ENCODE measurements at regions not wholly inside any gene's neighbourhood (a gene's known extent, or its start where the extent isn't known, plus 50 kb on each side); places are given as distances from the start of the nearest gene placed in this dataset.
"Not testable (repeated sequence)": the region's sequence is repeated elsewhere in the genome, so short reads cannot be mapped to it uniquely, and the experiment has no call there.

DNA sequence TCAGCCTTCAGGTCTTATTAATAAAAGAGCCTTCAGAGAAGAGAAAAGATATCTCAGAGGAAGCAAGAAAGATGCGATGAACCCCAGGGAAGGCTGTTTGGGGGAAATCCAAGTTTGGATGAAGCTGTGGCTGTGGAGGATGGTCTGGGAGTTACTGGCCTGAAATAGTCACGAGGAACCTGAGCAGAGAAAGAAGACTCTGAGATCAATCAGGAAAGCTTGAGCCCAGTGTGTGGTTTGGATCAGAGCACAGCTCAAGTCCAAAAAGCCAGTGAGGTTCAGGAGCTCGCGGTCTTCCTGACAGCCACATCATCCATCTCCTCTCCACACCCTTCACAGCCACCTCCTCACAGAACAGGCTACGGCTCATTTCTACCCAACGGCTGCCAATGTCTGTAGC lies 87.4 kb upstream of the SERPINE2 start:
- intact Hi-C loops (cut with DNase I), result no loop called here
- no peak for ATAC-seq
- TF ChIP-seq, protein P1, sequence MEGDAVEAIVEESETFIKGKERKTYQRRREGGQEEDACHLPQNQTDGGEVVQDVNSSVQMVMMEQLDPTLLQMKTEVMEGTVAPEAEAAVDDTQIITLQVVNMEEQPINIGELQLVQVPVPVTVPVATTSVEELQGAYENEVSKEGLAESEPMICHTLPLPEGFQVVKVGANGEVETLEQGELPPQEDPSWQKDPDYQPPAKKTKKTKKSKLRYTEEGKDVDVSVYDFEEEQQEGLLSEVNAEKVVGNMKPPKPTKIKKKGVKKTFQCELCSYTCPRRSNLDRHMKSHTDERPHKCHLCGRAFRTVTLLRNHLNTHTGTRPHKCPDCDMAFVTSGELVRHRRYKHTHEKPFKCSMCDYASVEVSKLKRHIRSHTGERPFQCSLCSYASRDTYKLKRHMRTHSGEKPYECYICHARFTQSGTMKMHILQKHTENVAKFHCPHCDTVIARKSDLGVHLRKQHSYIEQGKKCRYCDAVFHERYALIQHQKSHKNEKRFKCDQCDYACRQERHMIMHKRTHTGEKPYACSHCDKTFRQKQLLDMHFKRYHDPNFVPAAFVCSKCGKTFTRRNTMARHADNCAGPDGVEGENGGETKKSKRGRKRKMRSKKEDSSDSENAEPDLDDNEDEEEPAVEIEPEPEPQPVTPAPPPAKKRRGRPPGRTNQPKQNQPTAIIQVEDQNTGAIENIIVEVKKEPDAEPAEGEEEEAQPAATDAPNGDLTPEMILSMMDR (IDR thresholded peaks at IDR 0.05), result no peak
- Histone ChIP-seq H3K4me3 (no peak overlapping the region), H3K4me1 (no peaks in the 10 kb centered on the region), H3K27ac (no peak overlapping the region), H3K9me3 (no peaks in the 10 kb centered on the region), H3K36me3 (ENCODE audit: insufficient read depth in 1 of 2, low read depth in 1 of 2) (no peaks in the 10 kb centered on the region), H3K27me3 (ENCODE audit: insufficient read depth in 3 of 3, low read length in 2 of 3) (no peaks in the 10 kb centered on the region)
- WGBS, 3 donors, result 74 to 78% (median 75%) methylated on average over 6 of the region's 6 CpGs
- no peak for DNase-seq

DNA sequence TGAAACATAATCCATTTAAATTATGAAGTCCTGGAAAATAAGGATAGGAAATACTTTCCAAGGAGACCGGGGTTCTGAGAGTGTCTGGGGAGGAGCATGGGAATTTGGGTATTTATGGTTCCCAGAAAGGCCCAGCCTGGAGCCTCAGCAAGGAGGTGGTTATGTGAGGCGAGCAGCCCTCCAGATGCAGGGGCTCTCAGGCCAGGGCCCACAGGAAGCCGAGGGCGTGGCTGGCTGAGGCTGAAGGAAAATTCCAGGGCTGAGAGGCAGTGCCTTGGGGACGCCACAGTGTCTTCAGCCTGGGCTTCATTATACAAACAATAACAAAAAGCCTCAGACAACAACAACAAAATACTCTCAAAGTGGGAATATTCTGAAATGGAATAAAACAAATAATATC lies 86.9 kb upstream of the SERPINE2 start:
- H3K9me3 ChIP-seq, result no peaks in the 10 kb centered on the region
- no peaks in the 10 kb centered on the region for H3K4me1 ChIP-seq
- H3K27ac ChIP-seq, result no peak overlapping the region
- DNase-seq (peak; percentile 23 to 49), ATAC-seq (peak in 1 of 4 donors; percentile 46)
- TF ChIP-seq, protein P1 (IDR thresholded peaks at IDR 0.05), result no peak
- WGBS, 3 donors, result 25 to 54% (median 33%) methylated on average over 5 of the region's 5 CpGs
- H3K4me3 ChIP-seq, result no peak overlapping the region
- H3K27me3 ChIP-seq (ENCODE audit: insufficient read depth in 3 of 3, low read length in 2 of 3), result no peaks in the 10 kb centered on the region
- intact Hi-C loops (cut with DNase I), result no loop called here
- no peaks in the 10 kb centered on the region for H3K36me3 ChIP-seq (ENCODE audit: insufficient read depth in 1 of 2, low read depth in 1 of 2)

DNA sequence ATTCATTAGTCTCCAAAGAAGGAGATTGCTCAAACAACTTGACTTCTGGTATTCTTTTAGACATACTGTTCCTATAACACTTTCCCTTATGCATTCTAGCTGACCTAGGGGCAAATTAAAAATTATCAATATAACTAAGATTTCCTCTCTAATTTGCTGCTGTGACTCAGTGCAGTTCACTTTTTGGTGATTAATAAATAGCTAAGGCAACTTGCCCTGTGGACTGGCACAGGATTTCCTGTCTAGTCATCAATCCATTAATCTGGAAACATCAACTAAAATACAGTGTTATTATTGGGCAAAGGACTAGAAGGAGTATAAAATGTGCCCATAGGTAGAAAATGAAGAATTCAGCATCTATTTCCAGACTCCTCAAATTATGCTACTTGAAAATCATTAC lies 83.5 kb upstream of the SERPINE2 start:
- H3K36me3 ChIP-seq (ENCODE audit: insufficient read depth in 1 of 2, low read depth in 1 of 2), result no peaks in the 10 kb centered on the region
- no peak for ATAC-seq
- intact Hi-C loops (cut with DNase I), result no loop called here

DNA sequence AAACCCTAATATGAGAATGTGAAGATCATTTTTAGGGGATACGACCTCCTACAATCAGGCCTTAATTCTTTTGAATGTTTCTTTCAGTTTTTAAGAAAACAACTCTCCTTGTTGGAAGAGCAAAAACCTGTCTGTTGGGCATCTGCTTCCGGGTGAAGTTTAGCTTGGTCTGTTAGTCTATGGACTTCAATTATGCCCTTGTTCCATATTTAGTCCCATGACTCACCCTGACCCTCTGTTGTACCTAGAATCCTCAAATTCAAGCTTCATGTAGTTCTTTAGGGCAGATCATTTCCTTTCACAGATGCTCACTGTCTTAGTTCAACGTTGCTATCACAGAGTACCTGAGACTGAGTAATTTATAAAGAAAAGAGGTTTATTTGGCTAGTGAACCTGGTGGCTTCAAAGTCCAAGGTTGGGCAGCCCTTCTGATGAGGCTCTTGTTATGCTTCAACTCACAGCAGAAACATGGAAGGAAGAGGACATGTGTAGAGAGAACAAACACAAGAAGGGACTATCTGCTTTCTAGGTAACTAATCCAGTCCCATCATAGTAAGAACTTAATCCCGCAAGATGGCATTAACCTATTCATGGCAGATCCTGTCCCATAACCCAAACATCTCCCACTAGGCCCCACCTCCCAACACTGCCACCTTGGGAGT lies 82.5 kb upstream of the SERPINE2 start:
- TF ChIP-seq, protein P1 (IDR thresholded peaks at IDR 0.05), result no peak
- DNase-seq (no peak), ATAC-seq (no peak)
- Histone ChIP-seq H3K4me3 (no peak overlapping the region), H3K36me3 (ENCODE audit: insufficient read depth in 1 of 2, low read depth in 1 of 2) (no peaks in the 10 kb centered on the region), H3K27me3 (ENCODE audit: insufficient read depth in 3 of 3, low read length in 2 of 3) (no peaks in the 10 kb centered on the region), H3K27ac (no peak overlapping the region), H3K9me3 (no peaks in the 10 kb centered on the region), H3K4me1 (no peaks in the 10 kb centered on the region)
- intact Hi-C loops (cut with DNase I), result no loop called here
- WGBS, 3 donors, result 84 to 91% (median 85%) methylated on average over 4 of the region's 4 CpGs

More for the DNA sequence above, 83.5 kb upstream of the SERPINE2 start:
- DNase-seq, result no peak
- TF ChIP-seq, protein P1 (IDR thresholded peaks at IDR 0.05), result no peak
- no peaks in the 10 kb centered on the region for H3K9me3 ChIP-seq
- no peak overlapping the region for H3K27ac ChIP-seq
- no peaks in the 10 kb centered on the region for H3K4me1 ChIP-seq
- no peaks in the 10 kb centered on the region for H3K27me3 ChIP-seq (ENCODE audit: insufficient read depth in 3 of 3, low read length in 2 of 3)
- no peak overlapping the region for H3K4me3 ChIP-seq

DNA sequence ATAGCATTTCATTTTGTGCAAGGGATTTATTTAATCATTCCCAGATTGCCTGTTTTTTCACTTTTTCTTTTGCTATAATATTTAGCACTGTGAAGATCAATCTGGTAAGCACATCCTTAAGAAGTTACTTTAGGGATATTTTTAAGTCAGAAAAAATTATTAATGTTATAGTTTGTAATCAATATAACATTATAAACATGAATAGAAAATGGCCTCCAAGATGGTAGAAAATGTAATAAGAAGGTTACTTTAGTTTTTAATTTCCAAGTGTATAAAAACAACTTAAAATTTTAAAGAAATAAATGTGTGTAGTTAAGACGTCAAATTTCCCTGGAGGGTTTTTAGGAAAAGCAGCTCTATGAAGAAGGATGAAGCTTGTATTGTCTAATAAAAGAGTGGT lies 81.9 kb upstream of the SERPINE2 start:
- Histone ChIP-seq H3K27ac (no peak overlapping the region), H3K4me3 (no peak overlapping the region), H3K27me3 (ENCODE audit: insufficient read depth in 3 of 3, low read length in 2 of 3) (no peaks in the 10 kb centered on the region), H3K9me3 (no peaks in the 10 kb centered on the region), H3K36me3 (ENCODE audit: insufficient read depth in 1 of 2, low read depth in 1 of 2) (no peaks in the 10 kb centered on the region), H3K4me1 (no peaks in the 10 kb centered on the region)
- TF ChIP-seq, protein P1 (IDR thresholded peaks at IDR 0.05), result no peak
- WGBS, 3 donors, result 75 to 79% (median 78%) methylated on average over 1 of the region's 1 CpG
- intact Hi-C loops (cut with DNase I), result no loop called here
- ATAC-seq, result no peak
- no peak for DNase-seq

DNA sequence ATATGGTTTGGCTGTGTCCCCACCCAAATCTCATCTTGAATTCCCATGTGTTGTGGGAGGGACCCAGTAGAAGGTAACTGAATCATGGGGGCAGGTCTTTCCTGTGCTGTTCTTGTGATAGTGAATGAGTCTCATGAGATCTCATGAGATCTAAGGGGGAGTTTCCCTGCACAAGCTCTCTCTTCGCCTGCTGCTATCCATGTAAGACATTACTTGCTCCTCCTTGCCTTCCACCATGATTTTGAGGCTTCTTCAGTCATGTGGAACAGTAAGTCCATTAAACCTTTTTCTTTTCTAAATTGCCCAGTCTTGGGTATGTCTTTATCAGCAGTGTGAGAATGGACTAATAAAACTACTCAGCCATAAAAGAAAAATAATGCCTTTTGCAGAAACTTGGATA lies 80.8 kb upstream of the SERPINE2 start:
- H3K9me3 ChIP-seq; H3K36me3 ChIP-seq (ENCODE audit: insufficient read depth in 1 of 2, low read depth in 1 of 2); intact Hi-C loops (cut with DNase I); ATAC-seq; H3K4me1 ChIP-seq; H3K4me3 ChIP-seq; H3K27me3 ChIP-seq (ENCODE audit: insufficient read depth in 3 of 3, low read length in 2 of 3); DNase-seq; H3K27ac ChIP-seq: not testable (repeated sequence)
- 88 to 97% (median 92%) methylated on average over 1 of the region's 1 CpG for WGBS, 3 donors

All from psoas muscle (tissue), 7 donors.